ENCODE measurements at regions not wholly inside any gene's neighbourhood (a gene's known extent, or its start where the extent isn't known, plus 50 kb on each side); places are given as distances from the start of the nearest gene placed in this dataset.

GRCh38 chr5:164577742-164578141, 1072.3 kb downstream of the MAT2B start:
- Histone ChIP-seq H3K4me2 (ENCODE audit: low read length) (no peak overlapping the region), H3K27ac (ENCODE audit: low read depth, low read length, poor library complexity, severe bottlenecking) (no peak overlapping the region), H3K9me3 (ENCODE audit: low read length) (no peaks in the 10 kb centered on the region), H3K27me3 (ENCODE audit: insufficient read depth, low read length) (no peaks in the 10 kb centered on the region), H3K4me3 (ENCODE audit: low read depth, low read length, poor library complexity, severe bottlenecking) (no peak overlapping the region), H4K20me1 (ENCODE audit: insufficient read depth, low read length) (no peaks in the 10 kb centered on the region), H3K9me2 (ENCODE audit: low read depth, low read length) (no peaks in the 10 kb centered on the region), H2AFZ (ENCODE audit: low read length) (no peak overlapping the region), H3F3A (ENCODE audit: insufficient read depth, low read length) (no peaks in the 10 kb centered on the region), H3K79me2 (ENCODE audit: insufficient read depth, low read length) (no peaks in the 10 kb centered on the region), H3K4me1 (ENCODE audit: insufficient read depth, low read length, severe bottlenecking) (no peaks in the 10 kb centered on the region), H3K9ac (ENCODE audit: low read length) (no peak overlapping the region), H3K36me3 (ENCODE audit: insufficient read depth, low read length) (no peaks in the 10 kb centered on the region)
- TF ChIP-seq EZH2 (IDR thresholded peaks at IDR 0.05; ENCODE audit: borderline replicate concordance, low read length) = no peak

- no peaks in the 10 kb centered on the region for H3K9me2 ChIP-seq (ENCODE audit: low read depth, low read length)
- no peaks in the 10 kb centered on the region for H3K79me2 ChIP-seq (ENCODE audit: insufficient read depth, low read length)
- H3K36me3 ChIP-seq (ENCODE audit: insufficient read depth, low read length) = no peaks in the 10 kb centered on the region
- TF ChIP-seq EZH2 (IDR thresholded peaks at IDR 0.05; ENCODE audit: borderline replicate concordance, low read length) = no peak
- TF ChIP-seq CTCF (IDR thresholded peaks at IDR 0.05; ENCODE audit: low read length) = no peak
- no peaks in the 10 kb centered on the region for H3K27me3 ChIP-seq (ENCODE audit: insufficient read depth, low read length)
- H3K4me2 ChIP-seq (ENCODE audit: low read length) = no peak overlapping the region
- no peak overlapping the region for H3K9ac ChIP-seq (ENCODE audit: low read length)
- H3K9me3 ChIP-seq (ENCODE audit: low read length) = no peaks in the 10 kb centered on the region
- H2AFZ ChIP-seq (ENCODE audit: low read length) = no peak overlapping the region
- H3K4me3 ChIP-seq (ENCODE audit: low read depth, low read length, poor library complexity, severe bottlenecking) = no peak overlapping the region
- H3K27ac ChIP-seq (ENCODE audit: low read depth, low read length, poor library complexity, severe bottlenecking) = no peak overlapping the region
- no peaks in the 10 kb centered on the region for H4K20me1 ChIP-seq (ENCODE audit: insufficient read depth, low read length)
- no peaks in the 10 kb centered on the region for H3F3A ChIP-seq (ENCODE audit: insufficient read depth, low read length)
- H3K4me1 ChIP-seq (ENCODE audit: insufficient read depth, low read length, severe bottlenecking) = no peaks in the 10 kb centered on the region
Measured at GRCh38 chr5:164578401-164578800, 1073.0 kb downstream of the MAT2B start.

- Histone ChIP-seq H3K79me2 (ENCODE audit: insufficient read depth, low read length) (no peaks in the 10 kb centered on the region), H3K27ac (ENCODE audit: low read depth, low read length, poor library complexity, severe bottlenecking) (no peak overlapping the region), H3K9me3 (ENCODE audit: low read length) (no peaks in the 10 kb centered on the region), H3K9ac (ENCODE audit: low read length) (no peak overlapping the region), H4K20me1 (ENCODE audit: insufficient read depth, low read length) (no peaks in the 10 kb centered on the region), H3K4me1 (ENCODE audit: insufficient read depth, low read length, severe bottlenecking) (no peaks in the 10 kb centered on the region), H3K36me3 (ENCODE audit: insufficient read depth, low read length) (no peaks in the 10 kb centered on the region), H3K9me2 (ENCODE audit: low read depth, low read length) (no peaks in the 10 kb centered on the region), H3K4me2 (ENCODE audit: low read length) (no peak overlapping the region), H2AFZ (ENCODE audit: low read length) (no peak overlapping the region), H3K4me3 (ENCODE audit: low read depth, low read length, poor library complexity, severe bottlenecking) (no peak overlapping the region), H3K27me3 (ENCODE audit: insufficient read depth, low read length) (no peaks in the 10 kb centered on the region), H3F3A (ENCODE audit: insufficient read depth, low read length) (no peaks in the 10 kb centered on the region)
- TF ChIP-seq CTCF (IDR thresholded peaks at IDR 0.05; ENCODE audit: low read length) (no peak), EZH2 (IDR thresholded peaks at IDR 0.05; ENCODE audit: borderline replicate concordance, low read length) (no peak)
Measured at GRCh38 chr5:164578911-164579310, 1073.5 kb downstream of the MAT2B start.

GRCh38 chr5:164580155-164580554, 1074.7 kb downstream of the MAT2B start:
- Histone ChIP-seq H2AFZ (ENCODE audit: low read length) (no peak overlapping the region), H3K9me3 (ENCODE audit: low read length) (no peaks in the 10 kb centered on the region), H3K9me2 (ENCODE audit: low read depth, low read length) (no peaks in the 10 kb centered on the region), H3K4me2 (ENCODE audit: low read length) (no peak overlapping the region), H4K20me1 (ENCODE audit: insufficient read depth, low read length) (no peaks in the 10 kb centered on the region), H3F3A (ENCODE audit: insufficient read depth, low read length) (no peaks in the 10 kb centered on the region), H3K36me3 (ENCODE audit: insufficient read depth, low read length) (no peaks in the 10 kb centered on the region), H3K4me1 (ENCODE audit: insufficient read depth, low read length, severe bottlenecking) (no peaks in the 10 kb centered on the region), H3K9ac (ENCODE audit: low read length) (no peak overlapping the region), H3K4me3 (ENCODE audit: low read depth, low read length, poor library complexity, severe bottlenecking) (no peak overlapping the region), H3K27ac (ENCODE audit: low read depth, low read length, poor library complexity, severe bottlenecking) (no peak overlapping the region), H3K79me2 (ENCODE audit: insufficient read depth, low read length) (no peaks in the 10 kb centered on the region), H3K27me3 (ENCODE audit: insufficient read depth, low read length) (no peaks in the 10 kb centered on the region)
- TF ChIP-seq CTCF (IDR thresholded peaks at IDR 0.05; ENCODE audit: low read length) = no peak
- TF ChIP-seq EZH2 (IDR thresholded peaks at IDR 0.05; ENCODE audit: borderline replicate concordance, low read length) = no peak
